22Rv1 (cell line): ENCODE measurements at regions not wholly inside any gene's neighbourhood (a gene's known extent, or its start where the extent isn't known, plus 50 kb on each side); places are given as distances from the start of the nearest gene placed in this dataset.

Experiments
- CTCF ChIP-seq: fragments of 450-650 bp; IDR thresholded peaks from 2 replicates; pipeline ENCODE4 v1.5.1; 2017; ENCODE audit warnings: mild to moderate bottlenecking
- ZFX ChIP-seq: fragments of 450-650 bp; IDR thresholded peaks from 2 replicates; pipeline ENCODE4 v1.6.1; 2017; ENCODE audit warnings: antibody characterized with exemption, borderline replicate concordance

- no peak for TF ChIP-seq ZFX
- TF ChIP-seq CTCF = no peak
These were observed 626.5 kb upstream of the MAP3K7 start for GRCh38 chr6:91213229-91213901.
